ENCODE measurements at regions not wholly inside any gene's neighbourhood (a gene's known extent, or its start where the extent isn't known, plus 50 kb on each side); places are given as distances from the start of the nearest gene placed in this dataset.

DNA sequence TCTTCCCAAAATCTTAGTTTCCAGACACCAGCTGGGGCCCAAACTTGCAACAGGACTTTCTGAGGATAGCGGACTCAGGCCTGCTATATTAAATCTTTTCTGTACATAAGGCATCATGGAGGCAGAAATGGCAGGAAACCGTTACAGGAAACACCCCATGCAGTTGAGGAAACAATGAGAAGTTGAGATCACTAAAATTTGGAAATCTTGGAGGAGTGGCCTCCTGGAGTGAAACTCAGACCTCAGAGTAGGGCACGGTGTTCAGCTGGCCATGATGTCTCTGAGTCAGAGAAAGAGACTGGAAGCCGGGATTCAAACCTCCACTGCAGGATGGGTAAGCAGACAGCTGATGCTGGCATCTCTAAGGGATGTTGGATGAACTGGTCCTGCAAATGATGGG lies 372.6 kb upstream of the CTSO start (continued):
- TF ChIP-seq, protein P1, sequence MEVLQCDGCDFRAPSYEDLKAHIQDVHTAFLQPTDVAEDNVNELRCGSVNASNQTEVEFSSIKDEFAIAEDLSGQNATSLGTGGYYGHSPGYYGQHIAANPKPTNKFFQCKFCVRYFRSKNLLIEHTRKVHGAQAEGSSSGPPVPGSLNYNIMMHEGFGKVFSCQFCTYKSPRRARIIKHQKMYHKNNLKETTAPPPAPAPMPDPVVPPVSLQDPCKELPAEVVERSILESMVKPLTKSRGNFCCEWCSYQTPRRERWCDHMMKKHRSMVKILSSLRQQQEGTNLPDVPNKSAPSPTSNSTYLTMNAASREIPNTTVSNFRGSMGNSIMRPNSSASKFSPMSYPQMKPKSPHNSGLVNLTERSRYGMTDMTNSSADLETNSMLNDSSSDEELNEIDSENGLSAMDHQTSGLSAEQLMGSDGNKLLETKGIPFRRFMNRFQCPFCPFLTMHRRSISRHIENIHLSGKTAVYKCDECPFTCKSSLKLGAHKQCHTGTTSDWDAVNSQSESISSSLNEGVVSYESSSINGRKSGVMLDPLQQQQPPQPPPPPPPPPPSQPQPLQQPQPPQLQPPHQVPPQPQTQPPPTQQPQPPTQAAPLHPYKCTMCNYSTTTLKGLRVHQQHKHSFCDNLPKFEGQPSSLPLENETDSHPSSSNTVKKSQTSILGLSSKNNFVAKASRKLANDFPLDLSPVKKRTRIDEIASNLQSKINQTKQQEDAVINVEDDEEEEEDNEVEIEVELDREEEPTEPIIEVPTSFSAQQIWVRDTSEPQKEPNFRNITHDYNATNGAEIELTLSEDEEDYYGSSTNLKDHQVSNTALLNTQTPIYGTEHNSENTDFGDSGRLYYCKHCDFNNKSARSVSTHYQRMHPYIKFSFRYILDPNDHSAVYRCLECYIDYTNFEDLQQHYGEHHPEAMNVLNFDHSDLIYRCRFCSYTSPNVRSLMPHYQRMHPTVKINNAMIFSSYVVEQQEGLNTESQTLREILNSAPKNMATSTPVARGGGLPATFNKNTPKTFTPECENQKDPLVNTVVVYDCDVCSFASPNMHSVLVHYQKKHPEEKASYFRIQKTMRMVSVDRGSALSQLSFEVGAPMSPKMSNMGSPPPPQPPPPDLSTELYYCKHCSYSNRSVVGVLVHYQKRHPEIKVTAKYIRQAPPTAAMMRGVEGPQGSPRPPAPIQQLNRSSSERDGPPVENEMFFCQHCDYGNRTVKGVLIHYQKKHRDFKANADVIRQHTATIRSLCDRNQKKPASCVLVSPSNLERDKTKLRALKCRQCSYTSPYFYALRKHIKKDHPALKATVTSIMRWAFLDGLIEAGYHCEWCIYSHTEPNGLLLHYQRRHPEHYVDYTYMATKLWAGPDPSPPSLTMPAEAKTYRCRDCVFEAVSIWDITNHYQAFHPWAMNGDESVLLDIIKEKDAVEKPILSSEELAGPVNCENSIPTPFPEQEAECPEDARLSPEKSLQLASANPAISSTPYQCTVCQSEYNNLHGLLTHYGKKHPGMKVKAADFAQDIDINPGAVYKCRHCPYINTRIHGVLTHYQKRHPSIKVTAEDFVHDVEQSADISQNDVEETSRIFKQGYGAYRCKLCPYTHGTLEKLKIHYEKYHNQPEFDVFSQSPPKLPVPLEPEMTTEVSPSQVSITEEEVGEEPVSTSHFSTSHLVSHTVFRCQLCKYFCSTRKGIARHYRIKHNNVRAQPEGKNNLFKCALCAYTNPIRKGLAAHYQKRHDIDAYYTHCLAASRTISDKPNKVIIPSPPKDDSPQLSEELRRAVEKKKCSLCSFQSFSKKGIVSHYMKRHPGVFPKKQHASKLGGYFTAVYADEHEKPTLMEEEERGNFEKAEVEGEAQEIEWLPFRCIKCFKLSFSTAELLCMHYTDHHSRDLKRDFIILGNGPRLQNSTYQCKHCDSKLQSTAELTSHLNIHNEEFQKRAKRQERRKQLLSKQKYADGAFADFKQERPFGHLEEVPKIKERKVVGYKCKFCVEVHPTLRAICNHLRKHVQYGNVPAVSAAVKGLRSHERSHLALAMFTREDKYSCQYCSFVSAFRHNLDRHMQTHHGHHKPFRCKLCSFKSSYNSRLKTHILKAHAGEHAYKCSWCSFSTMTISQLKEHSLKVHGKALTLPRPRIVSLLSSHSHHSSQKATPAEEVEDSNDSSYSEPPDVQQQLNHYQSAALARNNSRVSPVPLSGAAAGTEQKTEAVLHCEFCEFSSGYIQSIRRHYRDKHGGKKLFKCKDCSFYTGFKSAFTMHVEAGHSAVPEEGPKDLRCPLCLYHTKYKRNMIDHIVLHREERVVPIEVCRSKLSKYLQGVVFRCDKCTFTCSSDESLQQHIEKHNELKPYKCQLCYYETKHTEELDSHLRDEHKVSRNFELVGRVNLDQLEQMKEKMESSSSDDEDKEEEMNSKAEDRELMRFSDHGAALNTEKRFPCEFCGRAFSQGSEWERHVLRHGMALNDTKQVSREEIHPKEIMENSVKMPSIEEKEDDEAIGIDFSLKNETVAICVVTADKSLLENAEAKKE (CRISPR knock-in tag; IDR thresholded peaks at IDR 0.05): no peak
- TF ChIP-seq CREB1 (CRISPR knock-in tag; IDR thresholded peaks at IDR 0.05; ENCODE audit: low read depth) (no peak), EZH2phosphoT487 (IDR thresholded peaks at IDR 0.05; ENCODE audit: unreplicated experiment) (no peak), EZH2 (IDR thresholded peaks at IDR 0.05; ENCODE audit: low read depth, unreplicated experiment) (no peak)
- TF ChIP-seq, protein P2, sequence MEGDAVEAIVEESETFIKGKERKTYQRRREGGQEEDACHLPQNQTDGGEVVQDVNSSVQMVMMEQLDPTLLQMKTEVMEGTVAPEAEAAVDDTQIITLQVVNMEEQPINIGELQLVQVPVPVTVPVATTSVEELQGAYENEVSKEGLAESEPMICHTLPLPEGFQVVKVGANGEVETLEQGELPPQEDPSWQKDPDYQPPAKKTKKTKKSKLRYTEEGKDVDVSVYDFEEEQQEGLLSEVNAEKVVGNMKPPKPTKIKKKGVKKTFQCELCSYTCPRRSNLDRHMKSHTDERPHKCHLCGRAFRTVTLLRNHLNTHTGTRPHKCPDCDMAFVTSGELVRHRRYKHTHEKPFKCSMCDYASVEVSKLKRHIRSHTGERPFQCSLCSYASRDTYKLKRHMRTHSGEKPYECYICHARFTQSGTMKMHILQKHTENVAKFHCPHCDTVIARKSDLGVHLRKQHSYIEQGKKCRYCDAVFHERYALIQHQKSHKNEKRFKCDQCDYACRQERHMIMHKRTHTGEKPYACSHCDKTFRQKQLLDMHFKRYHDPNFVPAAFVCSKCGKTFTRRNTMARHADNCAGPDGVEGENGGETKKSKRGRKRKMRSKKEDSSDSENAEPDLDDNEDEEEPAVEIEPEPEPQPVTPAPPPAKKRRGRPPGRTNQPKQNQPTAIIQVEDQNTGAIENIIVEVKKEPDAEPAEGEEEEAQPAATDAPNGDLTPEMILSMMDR (conservative IDR thresholded peaks at IDR 0.05; ENCODE audit: low read depth in 2 of 2): no peak

DNA sequence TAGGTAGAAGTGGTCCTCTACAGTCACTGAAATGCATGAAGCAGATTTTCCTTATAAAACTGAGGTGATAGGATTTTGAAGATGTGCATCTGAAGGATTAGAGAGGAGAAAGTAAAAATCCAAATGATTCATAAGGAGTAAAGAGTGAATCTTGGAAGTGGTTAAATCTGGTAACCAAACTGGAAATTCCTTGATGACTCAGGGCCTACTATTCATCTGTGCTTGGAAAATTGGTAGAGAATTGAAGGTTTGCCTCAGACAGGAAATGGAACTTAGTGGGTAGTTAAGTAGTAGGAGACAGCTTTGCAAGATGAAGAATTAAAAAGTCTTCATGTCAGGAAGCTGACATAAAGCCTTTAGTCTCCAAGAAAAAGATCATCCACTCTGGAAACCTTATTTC lies 368.9 kb upstream of the CTSO start:
- Mint-ChIP-seq H3K27me3 (ENCODE audit: insufficient read depth, low read depth, poor library complexity) (no peaks in the 10 kb centered on the region), H3K27ac (no peak overlapping the region), H3K4me3 (no peak overlapping the region), H3K4me1 (peaks cover 6% of the 10 kb centered on the region; the same call in 2 of the 3 replicates), H3K36me3 (ENCODE audit: low read depth) (no peaks in the 10 kb centered on the region; the same call in 2 of the 3 replicates), H3K9me3 (peaks cover 3% of the 10 kb centered on the region; the same call in 2 of the 3 replicates)
- no peaks in the 10 kb centered on the region for H3K9me2 ChIP-seq (ENCODE audit: insufficient read depth)
- no peak overlapping the region for H3K4me3 ChIP-seq
- no peak for ATAC-seq
- TF ChIP-seq, protein P3, sequence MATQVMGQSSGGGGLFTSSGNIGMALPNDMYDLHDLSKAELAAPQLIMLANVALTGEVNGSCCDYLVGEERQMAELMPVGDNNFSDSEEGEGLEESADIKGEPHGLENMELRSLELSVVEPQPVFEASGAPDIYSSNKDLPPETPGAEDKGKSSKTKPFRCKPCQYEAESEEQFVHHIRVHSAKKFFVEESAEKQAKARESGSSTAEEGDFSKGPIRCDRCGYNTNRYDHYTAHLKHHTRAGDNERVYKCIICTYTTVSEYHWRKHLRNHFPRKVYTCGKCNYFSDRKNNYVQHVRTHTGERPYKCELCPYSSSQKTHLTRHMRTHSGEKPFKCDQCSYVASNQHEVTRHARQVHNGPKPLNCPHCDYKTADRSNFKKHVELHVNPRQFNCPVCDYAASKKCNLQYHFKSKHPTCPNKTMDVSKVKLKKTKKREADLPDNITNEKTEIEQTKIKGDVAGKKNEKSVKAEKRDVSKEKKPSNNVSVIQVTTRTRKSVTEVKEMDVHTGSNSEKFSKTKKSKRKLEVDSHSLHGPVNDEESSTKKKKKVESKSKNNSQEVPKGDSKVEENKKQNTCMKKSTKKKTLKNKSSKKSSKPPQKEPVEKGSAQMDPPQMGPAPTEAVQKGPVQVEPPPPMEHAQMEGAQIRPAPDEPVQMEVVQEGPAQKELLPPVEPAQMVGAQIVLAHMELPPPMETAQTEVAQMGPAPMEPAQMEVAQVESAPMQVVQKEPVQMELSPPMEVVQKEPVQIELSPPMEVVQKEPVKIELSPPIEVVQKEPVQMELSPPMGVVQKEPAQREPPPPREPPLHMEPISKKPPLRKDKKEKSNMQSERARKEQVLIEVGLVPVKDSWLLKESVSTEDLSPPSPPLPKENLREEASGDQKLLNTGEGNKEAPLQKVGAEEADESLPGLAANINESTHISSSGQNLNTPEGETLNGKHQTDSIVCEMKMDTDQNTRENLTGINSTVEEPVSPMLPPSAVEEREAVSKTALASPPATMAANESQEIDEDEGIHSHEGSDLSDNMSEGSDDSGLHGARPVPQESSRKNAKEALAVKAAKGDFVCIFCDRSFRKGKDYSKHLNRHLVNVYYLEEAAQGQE (IDR thresholded peaks at IDR 0.05; ENCODE audit: unreplicated experiment): no peak
- TF ChIP-seq NANOG (IDR thresholded peaks at IDR 0.05; ENCODE audit: borderline replicate concordance): no peak
- TF ChIP-seq, protein P2 (conservative IDR thresholded peaks at IDR 0.05; ENCODE audit: low read depth in 2 of 2): no peak
- H3K27ac ChIP-seq (ENCODE audit: low read depth): no peak overlapping the region
- H2AFZ ChIP-seq: peak overlapping the region; percentile 2; the same call in 1 of the 2 replicates
- H4K20me1 ChIP-seq (replicated peaks; ENCODE audit: insufficient read depth): no peaks in the 10 kb centered on the region
- no peaks in the 10 kb centered on the region for H3K36me3 ChIP-seq (ENCODE audit: insufficient read depth)
- no peak for DNase-seq (ENCODE audit: low spot score)
- no peaks in the 10 kb centered on the region for H3K4me1 ChIP-seq (ENCODE audit: insufficient read depth)
- no peak overlapping the region for H3K4me2 ChIP-seq
- H3K27me3 ChIP-seq (ENCODE audit: insufficient read depth): no peaks in the 10 kb centered on the region
- H3K79me2 ChIP-seq (replicated peaks; ENCODE audit: insufficient read depth): no peaks in the 10 kb centered on the region
- H3F3A ChIP-seq (replicated peaks; ENCODE audit: low read depth): no peaks in the 10 kb centered on the region

All from GM23338 (cell line).